AG04450 (cell line): ENCODE measurements at regions not wholly inside any gene's neighbourhood (a gene's known extent, or its start where the extent isn't known, plus 50 kb on each side); places are given as distances from the start of the nearest gene placed in this dataset.
A peak's percentile ranks its signal among the peaks of the same experiment; 100 is the strongest.

Source experiments
- CTCF ChIA-PET: fragments of 300-600, 350-600 bp; formaldehyde crosslinking; extraction: SDS; loops from one replicate; lab custom pipeline; 2022; ENCODE audit warnings: antibody characterized with exemption, inconsistent platforms; lab: Charles Lee
- POLR2A ChIA-PET: fragments of 350-600 bp; formaldehyde crosslinking; extraction: SDS; loops from one replicate; lab custom pipeline; 2021; ENCODE audit warnings: antibody characterized with exemption, inconsistent platforms; lab: Yijun Ruan, JAX
- DNase-seq: peaks from one replicate; pipeline ENCODE4 v3.0.0-alpha.2; 2011; ENCODE audit warnings: low read depth, low spot score
- H3K27ac ChIP-seq: one replicate; pipeline ENCODE4 v1.5.1; 2012; ENCODE audit warnings: low read depth, low read length, control low read depth
- H3K27me3 ChIP-seq: one replicate; pipeline ENCODE4 v1.6.0; 2012; ENCODE audit warnings: low read length; ENCODE audit not compliant: control insufficient read depth, insufficient read depth
- H3K4me3 ChIP-seq: 2 replicates; pipeline ENCODE4 v1.5.1; 2011; ENCODE audit warnings: mild to moderate bottlenecking, low read depth, low read length, control low read depth
- H3K9me3 ChIP-seq: 2 replicates; pipeline ENCODE4 v1.5.1; 2012; ENCODE audit warnings: low read length; ENCODE audit not compliant: control insufficient read depth, insufficient read depth
- TF ChIP-seq, protein P1 (sequence below): IDR thresholded peaks from 2 replicates; pipeline ENCODE4 v1.5.1; 2011; ENCODE audit warnings: low read depth, low read length, control low read depth, inconsistent platforms

DNA sequence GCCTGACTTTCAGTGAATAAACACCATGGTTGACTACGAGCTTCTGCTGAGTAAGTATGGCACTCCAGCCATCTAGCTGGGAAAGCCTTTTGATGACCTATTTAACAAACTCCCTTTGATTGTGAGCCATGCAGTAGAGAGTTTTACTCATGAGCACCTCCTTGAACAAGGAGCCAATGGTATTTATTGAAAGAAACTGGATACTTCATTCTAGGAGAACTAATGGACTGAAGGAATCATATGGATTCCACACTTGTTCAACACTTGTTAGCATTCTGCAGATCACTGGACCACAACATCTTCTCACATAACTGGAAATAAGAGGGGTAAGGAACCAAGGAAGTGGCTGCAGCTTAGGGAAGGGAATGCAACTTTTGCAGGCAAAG, 320.9 kb upstream of the ETAA1 start:
- ChIA-PET POLR2A (no interaction called here), CTCF (no interaction called here)
- no peak for DNase-seq
- H3K27ac ChIP-seq = no peak overlapping the region
- no peaks in the 10 kb centered on the region for H3K9me3 ChIP-seq
- H3K27me3 ChIP-seq = no peaks in the 10 kb centered on the region
- no peak overlapping the region for H3K4me3 ChIP-seq
- TF ChIP-seq, protein P1, sequence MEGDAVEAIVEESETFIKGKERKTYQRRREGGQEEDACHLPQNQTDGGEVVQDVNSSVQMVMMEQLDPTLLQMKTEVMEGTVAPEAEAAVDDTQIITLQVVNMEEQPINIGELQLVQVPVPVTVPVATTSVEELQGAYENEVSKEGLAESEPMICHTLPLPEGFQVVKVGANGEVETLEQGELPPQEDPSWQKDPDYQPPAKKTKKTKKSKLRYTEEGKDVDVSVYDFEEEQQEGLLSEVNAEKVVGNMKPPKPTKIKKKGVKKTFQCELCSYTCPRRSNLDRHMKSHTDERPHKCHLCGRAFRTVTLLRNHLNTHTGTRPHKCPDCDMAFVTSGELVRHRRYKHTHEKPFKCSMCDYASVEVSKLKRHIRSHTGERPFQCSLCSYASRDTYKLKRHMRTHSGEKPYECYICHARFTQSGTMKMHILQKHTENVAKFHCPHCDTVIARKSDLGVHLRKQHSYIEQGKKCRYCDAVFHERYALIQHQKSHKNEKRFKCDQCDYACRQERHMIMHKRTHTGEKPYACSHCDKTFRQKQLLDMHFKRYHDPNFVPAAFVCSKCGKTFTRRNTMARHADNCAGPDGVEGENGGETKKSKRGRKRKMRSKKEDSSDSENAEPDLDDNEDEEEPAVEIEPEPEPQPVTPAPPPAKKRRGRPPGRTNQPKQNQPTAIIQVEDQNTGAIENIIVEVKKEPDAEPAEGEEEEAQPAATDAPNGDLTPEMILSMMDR = no peak

DNA sequence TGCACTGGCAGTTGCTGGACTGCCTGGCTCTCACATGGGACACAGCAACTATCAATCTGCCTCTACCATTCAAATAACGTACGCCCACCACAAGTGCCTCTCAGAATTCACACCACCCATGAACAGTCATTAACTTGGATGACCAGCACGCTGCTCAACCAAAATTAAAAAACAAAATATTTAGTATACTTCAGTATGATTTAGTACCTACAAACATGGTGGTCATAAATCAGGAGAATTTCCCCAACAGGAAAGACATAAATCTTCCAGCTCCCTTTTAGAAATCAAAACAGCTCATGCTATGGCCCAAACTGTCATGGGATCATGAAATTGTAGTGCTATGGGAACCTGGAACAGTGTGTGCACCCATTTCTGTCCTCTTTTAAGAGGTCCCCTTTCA, 317.4 kb upstream of the ETAA1 start:
- CTCF ChIA-PET = no interaction called here
- no peak overlapping the region for H3K27ac ChIP-seq
- TF ChIP-seq, protein P1 = no peak
- DNase-seq = no peak
- no peaks in the 10 kb centered on the region for H3K27me3 ChIP-seq
- H3K4me3 ChIP-seq = no peak overlapping the region
- POLR2A ChIA-PET = no interaction called here
- no peaks in the 10 kb centered on the region for H3K9me3 ChIP-seq

DNA sequence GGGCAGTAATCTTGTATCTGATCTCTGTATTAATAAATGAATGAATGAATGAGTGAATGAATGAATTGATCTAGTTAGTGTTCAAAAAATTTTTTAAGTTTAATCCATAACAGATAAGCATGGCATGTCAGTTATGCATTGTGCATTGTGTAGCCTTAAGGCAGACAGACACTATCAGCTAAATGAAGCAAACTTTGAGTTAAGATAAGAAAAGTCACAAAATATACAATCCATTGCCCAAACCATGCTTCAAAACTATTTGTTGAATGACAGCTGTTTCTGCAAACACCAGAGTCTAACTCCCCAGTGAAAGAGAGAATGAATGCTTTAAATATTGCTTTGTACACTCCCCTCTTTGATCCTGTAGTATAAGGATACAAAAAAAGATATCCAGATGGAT, 314.3 kb upstream of the ETAA1 start:
- no peak for DNase-seq
- Histone ChIP-seq H3K9me3 (no peaks in the 10 kb centered on the region; the same call in 1 of the 2 replicates), H3K27me3 (no peaks in the 10 kb centered on the region), H3K4me3 (no peak overlapping the region), H3K27ac (no peak overlapping the region)
- TF ChIP-seq, protein P1 = no peak
- ChIA-PET POLR2A (no interaction called here), CTCF (no interaction called here)

DNA sequence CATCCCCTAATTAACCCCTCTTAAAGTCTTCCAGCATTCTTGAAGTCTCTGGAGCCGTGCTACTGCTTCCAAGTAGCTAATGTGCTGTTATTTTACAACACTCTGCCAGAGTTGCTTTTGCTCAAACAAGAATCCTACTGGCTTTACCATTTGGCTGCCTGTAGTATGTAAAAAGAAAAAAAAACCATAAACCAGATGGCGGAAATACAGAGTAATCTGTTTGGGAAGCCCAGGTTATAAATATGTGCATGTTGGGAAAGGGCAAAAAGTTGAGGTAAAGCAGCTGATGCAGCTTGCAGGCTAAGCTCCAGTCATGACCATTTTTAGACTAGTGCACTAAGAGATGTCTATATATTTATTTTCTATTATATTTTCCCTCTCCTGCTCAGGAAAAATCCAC, 313.2 kb upstream of the ETAA1 start:
- DNase-seq = peak; percentile 52
- CTCF ChIA-PET = no interaction called here
- POLR2A ChIA-PET = interaction anchor here (0.7 kb wide), 1 partner anchor 167 kb away, joined by 3 read pairs; no protein-coding TSS in a partner anchor
- Histone ChIP-seq H3K9me3 (no peaks in the 10 kb centered on the region; the same call in 1 of the 2 replicates), H3K27me3 (no peaks in the 10 kb centered on the region), H3K27ac (no peak overlapping the region), H3K4me3 (no peak overlapping the region)
- TF ChIP-seq, protein P1 = no peak

DNA sequence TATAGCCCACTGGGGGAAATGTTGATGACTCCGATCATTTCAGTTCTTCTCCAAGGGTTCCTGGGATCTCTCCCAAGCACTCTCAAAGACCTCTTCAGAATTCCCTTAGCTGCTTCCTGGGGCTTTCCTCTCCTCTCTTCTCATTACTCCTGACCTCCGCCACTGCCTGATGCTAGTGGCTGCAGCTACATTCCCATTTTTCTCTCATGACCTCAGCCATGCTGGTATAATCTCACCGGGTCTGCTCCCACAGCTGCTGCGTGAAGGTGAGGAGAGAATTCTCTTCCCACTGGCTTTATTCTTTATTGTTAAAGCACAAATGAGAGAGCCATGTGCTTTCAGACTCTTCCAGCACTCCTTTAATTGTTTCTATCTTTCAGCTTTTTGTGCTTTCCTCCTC, 312.0 kb upstream of the ETAA1 start:
- no peak for DNase-seq
- TF ChIP-seq, protein P1 = no peak
- ChIA-PET CTCF (no interaction called here), POLR2A (no interaction called here)
- Histone ChIP-seq H3K9me3 (no peaks in the 10 kb centered on the region; the same call in 1 of the 2 replicates), H3K27me3 (no peaks in the 10 kb centered on the region), H3K27ac (no peak overlapping the region), H3K4me3 (no peak overlapping the region)
